Esophagus squamous epithelium (tissue), 5 donors: ENCODE measurements at regions not wholly inside any gene's neighbourhood (a gene's known extent, or its start where the extent isn't known, plus 50 kb on each side); places are given as distances from the start of the nearest gene placed in this dataset.
"Not testable (repeated sequence)": the region's sequence is repeated elsewhere in the genome, so short reads cannot be mapped to it uniquely, and the experiment has no call there.

Experiments
- DNase-seq: peaks from one replicate; lab custom pipeline; 2025; lab: John Stamatoyannopoulos, UW
- H3K27ac ChIP-seq, 4 donors: fragments of 200-600 bp; sonication (generic); one replicate each; pipeline ENCODE4 v1.5.1; 2016 to 2019; ENCODE audit warnings: mild to moderate bottlenecking in 1 of 4
- H3K27me3 ChIP-seq, 4 donors: fragments of 200-600 bp; sonication (generic); 1 replicate in 3 of 4; 2 replicates in 1 of 4; pipeline versions ENCODE4 v1.5.1 to v1.6.0; 2017 to 2021; ENCODE audit warnings: antibody characterized with exemption in 1 of 4
- H3K36me3 ChIP-seq, 3 donors: fragments of 200-600 bp; sonication (generic); one replicate each; pipeline ENCODE4 v1.5.1; 2016 to 2019
- H3K4me1 ChIP-seq, 3 donors: fragments of 200-600 bp; sonication (generic); one replicate each; pipeline ENCODE4 v1.5.1; 2017 to 2019
- H3K4me3 ChIP-seq, 4 donors: fragments of 200-600 bp; sonication (generic); 1 replicate in 3 of 4; 2 replicates in 1 of 4; pipeline ENCODE4 v1.5.1; 2016 to 2019; ENCODE audit warnings: mild to moderate bottlenecking in 2 of 4, moderate library complexity in 1 of 4
- H3K9me3 ChIP-seq, 3 donors: fragments of 200-600 bp; sonication (generic); one replicate each; pipeline ENCODE4 v1.5.1; 2016 to 2019
- POLR2A ChIP-seq, 4 donors: fragments of 450-650 bp; IDR thresholded peaks; one replicate each; pipeline ENCODE4 v1.6.1; 2017; ENCODE audit warnings: antibody characterized with exemption in 4 of 4, mild to moderate bottlenecking in 4 of 4, moderate library complexity in 3 of 4
- WGBS, 2 donors: methylation state at CpG; one replicate each; pipeline ENCODE4 v1.1.5; 2018; 5-methylcytosine and 5-hydroxymethylcytosine counted together
- intact Hi-C: fragments of 100-400 bp; cut with DNase I; formaldehyde crosslinking; loops from one replicate; pipeline ENCODE4 v1.15.0; 2022
- TF ChIP-seq, protein P1 (sequence below), 6 experiments: fragments of 450-650 bp in 4 of 6; fragments of 200-600 bp in 2 of 6; sonication (generic) in 2 of 6; IDR thresholded peaks; one replicate each; pipeline ENCODE4 v1.5.1; 2016 to 2019; ENCODE audit warnings: antibody characterized with exemption in 6 of 6, mild to moderate bottlenecking in 4 of 6, moderate library complexity in 4 of 6
- donor health status: DM: yes; HTN: yes; CAD: no.

DNA sequence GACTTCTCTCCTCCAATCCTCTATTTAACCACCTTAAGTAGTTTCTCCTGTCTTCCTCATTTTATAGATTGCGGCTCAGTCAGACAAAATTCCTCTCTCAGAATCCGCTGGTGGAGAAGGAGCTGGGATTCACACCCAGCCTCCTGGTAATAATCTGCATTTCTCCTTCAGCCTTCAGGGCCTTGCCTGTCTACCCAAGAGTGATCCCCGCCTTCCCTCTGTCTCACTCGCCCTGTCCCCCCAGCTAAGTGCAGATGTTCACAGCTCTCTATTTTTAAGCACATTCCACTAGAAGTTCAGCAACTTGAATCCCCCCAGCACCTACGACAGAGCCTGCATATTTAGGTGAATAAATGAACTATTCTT is 212.5 kb upstream of the HAAO start:
- Histone ChIP-seq H3K27me3 (no peaks in the 10 kb centered on the region), H3K4me3 (no peak overlapping the region), H3K36me3 (no peaks in the 10 kb centered on the region), H3K27ac (no peak overlapping the region), H3K9me3 (no peaks in the 10 kb centered on the region), H3K4me1 (peaks cover 6 to 13% (median 7%) of the 10 kb centered on the region in 3 donors)
- intact Hi-C loops = no loop called here
- 81 to 97% methylated on average over 5 of the region's 5 CpGs for WGBS, 2 donors
- no peak for DNase-seq
- TF ChIP-seq, protein P1, sequence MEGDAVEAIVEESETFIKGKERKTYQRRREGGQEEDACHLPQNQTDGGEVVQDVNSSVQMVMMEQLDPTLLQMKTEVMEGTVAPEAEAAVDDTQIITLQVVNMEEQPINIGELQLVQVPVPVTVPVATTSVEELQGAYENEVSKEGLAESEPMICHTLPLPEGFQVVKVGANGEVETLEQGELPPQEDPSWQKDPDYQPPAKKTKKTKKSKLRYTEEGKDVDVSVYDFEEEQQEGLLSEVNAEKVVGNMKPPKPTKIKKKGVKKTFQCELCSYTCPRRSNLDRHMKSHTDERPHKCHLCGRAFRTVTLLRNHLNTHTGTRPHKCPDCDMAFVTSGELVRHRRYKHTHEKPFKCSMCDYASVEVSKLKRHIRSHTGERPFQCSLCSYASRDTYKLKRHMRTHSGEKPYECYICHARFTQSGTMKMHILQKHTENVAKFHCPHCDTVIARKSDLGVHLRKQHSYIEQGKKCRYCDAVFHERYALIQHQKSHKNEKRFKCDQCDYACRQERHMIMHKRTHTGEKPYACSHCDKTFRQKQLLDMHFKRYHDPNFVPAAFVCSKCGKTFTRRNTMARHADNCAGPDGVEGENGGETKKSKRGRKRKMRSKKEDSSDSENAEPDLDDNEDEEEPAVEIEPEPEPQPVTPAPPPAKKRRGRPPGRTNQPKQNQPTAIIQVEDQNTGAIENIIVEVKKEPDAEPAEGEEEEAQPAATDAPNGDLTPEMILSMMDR (IDR thresholded peaks at IDR 0.05) = no peak
- no peak for TF ChIP-seq POLR2A (IDR thresholded peaks at IDR 0.05)

DNA sequence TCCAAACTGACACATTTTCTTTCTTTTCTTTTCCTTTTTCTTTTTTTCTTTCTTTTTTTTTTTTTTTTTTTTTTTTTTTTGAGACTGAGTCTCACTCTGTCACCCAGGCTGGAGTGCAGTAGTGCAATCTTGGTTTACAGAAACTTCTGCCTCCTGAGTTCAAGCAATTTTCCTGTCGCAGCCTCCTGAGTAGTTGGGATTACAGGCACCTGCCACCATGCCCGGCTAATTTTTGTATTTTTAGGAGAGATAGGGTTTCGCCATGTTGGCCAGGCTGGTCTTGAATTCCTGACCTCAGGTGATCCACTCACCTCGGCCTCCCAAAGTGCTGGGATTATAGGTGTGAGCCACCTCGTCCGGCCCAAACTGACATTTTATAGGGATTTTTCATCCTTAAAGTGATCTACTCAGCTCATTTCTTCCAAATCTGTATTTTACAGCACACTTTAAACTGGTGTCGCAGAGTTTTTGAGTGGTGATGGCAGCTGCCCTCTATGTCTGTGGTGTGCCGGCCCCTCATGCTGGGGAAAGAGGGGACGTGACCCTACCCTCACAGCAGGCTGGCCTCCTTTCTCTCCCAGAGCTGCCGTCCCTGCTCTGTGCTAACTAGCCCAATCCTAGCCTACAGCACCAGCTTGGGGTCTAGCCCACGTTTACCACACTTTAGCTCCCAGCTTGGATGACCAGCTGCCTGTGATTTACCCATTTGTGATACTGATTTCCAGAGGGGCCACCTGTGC is 211.9 kb upstream of the HAAO start:
- WGBS, 2 donors = 91 to 92% methylated on average over 8 to 11 of the region's 11 CpGs
- peaks cover 7 to 19% (median 11%) of the 10 kb centered on the region in 3 donors for H3K4me1 ChIP-seq
- not testable (repeated sequence) for DNase-seq

DNA sequence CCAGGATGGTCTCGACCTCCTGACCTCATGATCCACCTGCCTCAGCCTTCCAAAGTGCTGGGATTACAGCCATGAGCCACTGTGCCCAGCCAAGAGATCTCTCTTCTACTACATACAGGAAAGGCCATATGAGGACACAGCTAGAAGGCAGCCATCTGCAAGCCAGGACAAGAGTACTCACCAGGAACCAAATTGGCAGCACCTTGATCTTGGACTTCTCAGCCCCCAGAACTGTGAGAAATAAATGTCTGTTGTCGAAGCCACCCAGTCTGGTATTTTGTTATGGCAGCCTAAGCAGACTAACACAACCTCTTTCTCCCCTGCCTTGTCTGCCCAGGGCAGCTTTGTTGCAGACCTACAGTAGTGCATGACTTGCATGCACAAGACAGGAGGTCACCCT is 211.3 kb upstream of the HAAO start:
- no peak overlapping the region for H3K27ac ChIP-seq

More for the DNA sequence above, 211.9 kb upstream of the HAAO start:
- H3K4me3 ChIP-seq, H3K9me3 ChIP-seq, H3K27ac ChIP-seq, H3K36me3 ChIP-seq, intact Hi-C loops, H3K27me3 ChIP-seq: not testable (repeated sequence)

DNA sequence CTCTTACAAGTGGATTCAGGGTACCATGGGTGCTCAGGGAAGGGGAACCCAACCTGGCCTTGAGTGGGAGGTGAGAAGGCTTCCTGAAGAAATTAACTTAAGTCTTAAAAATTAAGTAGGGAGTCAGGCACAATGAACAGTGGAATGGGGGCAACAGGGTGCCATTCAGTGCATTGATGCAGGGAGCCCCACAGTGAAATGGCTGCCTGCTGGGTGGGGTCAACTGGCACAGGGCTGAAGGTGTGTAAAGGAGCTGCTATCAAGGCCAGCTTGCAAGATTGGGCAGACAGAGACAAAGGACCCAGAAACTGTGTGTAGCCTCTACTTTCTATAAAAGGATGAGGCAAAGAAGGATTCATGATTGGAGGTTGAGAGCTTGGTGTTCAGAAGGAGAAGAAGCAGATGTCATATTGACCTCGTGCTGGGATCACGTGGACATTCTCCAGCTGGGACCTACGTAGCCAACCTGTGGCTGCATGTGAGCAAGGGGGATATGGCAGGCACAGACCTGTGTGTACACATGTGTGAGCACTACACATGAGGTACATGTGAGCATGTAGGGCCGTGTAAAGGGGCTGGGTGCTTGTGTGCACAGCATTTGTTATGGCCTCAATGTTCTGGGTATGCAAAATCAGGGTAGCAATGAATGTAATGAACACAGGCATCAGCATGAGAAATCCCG is 209.5 kb upstream of the HAAO start:
- 73 to 89% methylated on average over 5 of the region's 5 CpGs for WGBS, 2 donors

More for the DNA sequence above, 211.3 kb upstream of the HAAO start:
- H3K4me3 ChIP-seq = no peak overlapping the region
- no peaks in the 10 kb centered on the region for H3K36me3 ChIP-seq
- no peak for DNase-seq
- intact Hi-C loops = no loop called here
- H3K9me3 ChIP-seq = no peaks in the 10 kb centered on the region
- WGBS, 2 donors = 43 to 78% methylated on average over 2 of the region's 2 CpGs
- TF ChIP-seq POLR2A (IDR thresholded peaks at IDR 0.05) = no peak
- TF ChIP-seq, protein P1 (IDR thresholded peaks at IDR 0.05) = no peak
- no peaks in the 10 kb centered on the region for H3K27me3 ChIP-seq
- peaks cover 13 to 25% (median 16%) of the 10 kb centered on the region in 3 donors for H3K4me1 ChIP-seq

DNA sequence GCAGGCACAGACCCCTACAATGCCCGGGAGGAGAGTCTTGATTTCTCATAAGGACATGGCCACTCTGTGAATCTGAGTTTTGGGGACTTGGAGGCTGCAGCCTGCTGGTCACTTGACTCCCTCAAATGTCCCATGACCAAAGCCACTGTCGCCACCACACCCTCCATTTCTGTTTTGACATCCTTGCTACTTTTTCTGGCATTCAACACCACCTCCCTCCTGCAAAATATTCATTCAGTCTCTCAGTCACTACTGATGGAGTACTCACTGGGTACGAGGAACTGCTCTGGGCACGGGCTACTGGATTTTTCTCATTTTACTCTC is 208.6 kb upstream of the HAAO start:
- Histone ChIP-seq H3K9me3 (no peaks in the 10 kb centered on the region), H3K4me3 (no peak overlapping the region), H3K27me3 (no peaks in the 10 kb centered on the region), H3K27ac (peak overlapping the region in 2 of 4 donors; percentile 90), H3K36me3 (no peaks in the 10 kb centered on the region), H3K4me1 (peaks cover 13 to 43% (median 20%) of the 10 kb centered on the region in 3 donors)
- WGBS, 2 donors = 89 to 93% methylated on average over 3 to 4 of the region's 4 CpGs
- TF ChIP-seq POLR2A (IDR thresholded peaks at IDR 0.05) = no peak
- TF ChIP-seq, protein P1 (IDR thresholded peaks at IDR 0.05) = no peak
- intact Hi-C loops = no loop called here
- DNase-seq = no peak

More for the DNA sequence above, 209.5 kb upstream of the HAAO start:
- H3K36me3 ChIP-seq = no peaks in the 10 kb centered on the region
- H3K4me3 ChIP-seq = no peak overlapping the region
- no peak overlapping the region for H3K27ac ChIP-seq
- TF ChIP-seq, protein P1 (IDR thresholded peaks at IDR 0.05) = no peak
- no peak for TF ChIP-seq POLR2A (IDR thresholded peaks at IDR 0.05)
- no peaks in the 10 kb centered on the region for H3K27me3 ChIP-seq
- no peaks in the 10 kb centered on the region for H3K9me3 ChIP-seq
- H3K4me1 ChIP-seq = peaks cover 13 to 42% (median 17%) of the 10 kb centered on the region in 3 donors
- intact Hi-C loops = no loop called here
- DNase-seq = no peak
